ENCODE measurements at regions not wholly inside any gene's neighbourhood (a gene's known extent, or its start where the extent isn't known, plus 50 kb on each side); places are given as distances from the start of the nearest gene placed in this dataset.

DNA sequence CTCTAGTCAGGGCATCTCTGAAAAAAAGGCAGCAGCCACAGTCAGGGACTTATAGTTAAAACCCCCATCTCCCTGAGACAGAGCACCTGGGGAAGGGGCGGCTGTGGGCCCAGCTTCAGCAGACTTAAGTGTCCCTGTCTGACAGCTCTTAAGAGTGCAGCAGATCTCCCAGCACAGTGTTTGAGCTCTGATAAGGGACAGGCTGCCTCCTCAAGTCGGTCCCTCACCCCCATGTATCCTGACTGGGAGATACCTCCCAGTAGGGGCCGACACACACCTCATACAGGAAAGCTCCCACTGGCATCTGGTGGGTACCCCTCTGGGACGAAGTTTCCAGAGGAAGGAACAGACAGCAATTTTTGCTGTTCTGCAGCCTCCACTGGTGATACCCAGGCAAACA is 129.0 kb downstream of the ANXA5 start:
- Histone ChIP-seq H3K36me3 (ENCODE audit: control insufficient read depth in 4 of 4, insufficient read depth in 4 of 4, low read length in 4 of 4) (no peaks in the 10 kb centered on the region), H3K9me3 (ENCODE audit: control insufficient read depth in 4 of 4, insufficient read depth in 3 of 4, low read length in 3 of 4) (no peaks in the 10 kb centered on the region), H3K27ac (ENCODE audit: low read depth in 1 of 2, low read length in 1 of 2) (no peak overlapping the region), H3K4me3 (no peak overlapping the region), H3K4me1 (ENCODE audit: control insufficient read depth in 5 of 5, insufficient read depth in 5 of 5, low read length in 5 of 5) (peaks cover 0 to 11% (median 6%) of the 10 kb centered on the region in 5 donors), H3K9ac (ENCODE audit: insufficient read depth in 1 of 2, low read length in 2 of 2) (no peak overlapping the region), H3K27me3 (ENCODE audit: control insufficient read depth in 3 of 3, insufficient read depth in 3 of 3, low read length in 2 of 3) (no peaks in the 10 kb centered on the region)
- 85 to 88% methylated on average over 4 of the region's 4 CpGs for WGBS, 2 donors
- ATAC-seq (ENCODE audit: insufficient read depth, low FRiP score), result no peak
- TF ChIP-seq, protein P1, sequence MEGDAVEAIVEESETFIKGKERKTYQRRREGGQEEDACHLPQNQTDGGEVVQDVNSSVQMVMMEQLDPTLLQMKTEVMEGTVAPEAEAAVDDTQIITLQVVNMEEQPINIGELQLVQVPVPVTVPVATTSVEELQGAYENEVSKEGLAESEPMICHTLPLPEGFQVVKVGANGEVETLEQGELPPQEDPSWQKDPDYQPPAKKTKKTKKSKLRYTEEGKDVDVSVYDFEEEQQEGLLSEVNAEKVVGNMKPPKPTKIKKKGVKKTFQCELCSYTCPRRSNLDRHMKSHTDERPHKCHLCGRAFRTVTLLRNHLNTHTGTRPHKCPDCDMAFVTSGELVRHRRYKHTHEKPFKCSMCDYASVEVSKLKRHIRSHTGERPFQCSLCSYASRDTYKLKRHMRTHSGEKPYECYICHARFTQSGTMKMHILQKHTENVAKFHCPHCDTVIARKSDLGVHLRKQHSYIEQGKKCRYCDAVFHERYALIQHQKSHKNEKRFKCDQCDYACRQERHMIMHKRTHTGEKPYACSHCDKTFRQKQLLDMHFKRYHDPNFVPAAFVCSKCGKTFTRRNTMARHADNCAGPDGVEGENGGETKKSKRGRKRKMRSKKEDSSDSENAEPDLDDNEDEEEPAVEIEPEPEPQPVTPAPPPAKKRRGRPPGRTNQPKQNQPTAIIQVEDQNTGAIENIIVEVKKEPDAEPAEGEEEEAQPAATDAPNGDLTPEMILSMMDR (IDR thresholded peaks at IDR 0.05; ENCODE audit: control extremely low read depth, extremely low read depth), result no peak
- DNase-seq, result no peak

DNA sequence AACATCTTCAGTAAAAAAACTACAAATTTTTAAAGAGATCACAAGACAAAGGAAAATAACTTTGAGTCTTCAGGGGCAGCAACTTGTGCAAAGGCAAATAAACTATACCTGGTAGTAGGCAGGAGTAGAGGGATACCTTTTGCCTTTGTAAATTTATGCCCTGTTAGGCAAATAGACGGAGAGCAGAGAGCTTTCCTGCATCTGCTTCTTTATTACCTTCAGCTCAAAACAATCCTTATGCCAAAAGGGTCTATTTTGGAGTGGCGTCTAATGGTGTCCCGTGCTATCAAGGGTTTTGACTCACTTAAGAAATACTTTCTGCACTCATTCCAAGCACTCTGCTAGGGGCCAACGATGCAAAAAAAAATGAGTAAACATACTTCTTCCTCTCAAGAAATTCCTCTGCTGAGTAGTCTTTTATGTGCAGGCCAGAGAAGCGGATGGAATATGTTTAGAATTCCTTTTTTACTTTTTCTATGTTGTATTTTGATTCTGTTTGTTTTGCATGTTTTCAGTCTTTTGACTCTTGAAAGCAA is 131.9 kb downstream of the ANXA5 start:
- H3K4me3 ChIP-seq, result no peak overlapping the region
- DNase-seq (peak; percentile 30 to 82 (median 76)), ATAC-seq (ENCODE audit: insufficient read depth, low FRiP score) (peak; percentile 59)
- TF ChIP-seq, protein P1 (IDR thresholded peaks at IDR 0.05; ENCODE audit: control extremely low read depth, extremely low read depth), result no peak
- no peak overlapping the region for H3K9ac ChIP-seq (ENCODE audit: insufficient read depth in 1 of 2, low read length in 2 of 2)
- H3K36me3 ChIP-seq (ENCODE audit: control insufficient read depth in 4 of 4, insufficient read depth in 4 of 4, low read length in 4 of 4), result no peaks in the 10 kb centered on the region
- H3K4me1 ChIP-seq (ENCODE audit: control insufficient read depth in 5 of 5, insufficient read depth in 5 of 5, low read length in 5 of 5), result peaks cover 0 to 11% (median 6%) of the 10 kb centered on the region in 5 donors
- H3K9me3 ChIP-seq (ENCODE audit: control insufficient read depth in 4 of 4, insufficient read depth in 3 of 4, low read length in 3 of 4), result no peaks in the 10 kb centered on the region
- no peak overlapping the region for H3K27ac ChIP-seq (ENCODE audit: low read depth in 1 of 2, low read length in 1 of 2)
- 39 to 50% methylated on average over 5 of the region's 5 CpGs for WGBS, 2 donors
- H3K27me3 ChIP-seq (ENCODE audit: control insufficient read depth in 3 of 3, insufficient read depth in 3 of 3, low read length in 2 of 3), result no peaks in the 10 kb centered on the region

DNA sequence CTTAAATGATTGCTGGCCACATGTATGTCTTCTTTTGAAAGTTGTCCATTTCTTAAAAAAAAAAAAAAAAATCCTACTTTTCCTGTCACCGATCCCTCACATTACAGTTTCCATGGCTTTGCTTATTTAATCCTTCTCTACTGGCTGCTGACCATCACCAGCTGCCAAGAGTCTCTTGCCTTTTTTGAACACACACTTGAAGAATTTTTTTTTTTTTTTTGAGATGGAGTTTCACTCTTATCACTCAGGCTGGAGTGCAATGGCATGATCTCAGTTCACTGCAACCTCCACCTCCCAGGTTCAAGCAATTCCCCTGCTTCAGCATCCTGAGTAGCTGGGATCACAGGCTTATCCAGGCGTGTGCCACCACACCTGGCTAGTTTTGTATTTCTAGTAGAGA is 134.0 kb downstream of the ANXA5 start:
- Histone ChIP-seq H3K27me3 (ENCODE audit: control insufficient read depth in 3 of 3, insufficient read depth in 3 of 3, low read length in 2 of 3) (no peaks in the 10 kb centered on the region), H3K36me3 (ENCODE audit: control insufficient read depth in 4 of 4, insufficient read depth in 4 of 4, low read length in 4 of 4) (no peaks in the 10 kb centered on the region), H3K9me3 (ENCODE audit: control insufficient read depth in 4 of 4, insufficient read depth in 3 of 4, low read length in 3 of 4) (no peaks in the 10 kb centered on the region), H3K4me1 (ENCODE audit: control insufficient read depth in 5 of 5, insufficient read depth in 5 of 5, low read length in 5 of 5) (peaks cover 0 to 11% (median 6%) of the 10 kb centered on the region in 5 donors), H3K9ac (ENCODE audit: insufficient read depth in 1 of 2, low read length in 2 of 2) (no peak overlapping the region), H3K27ac (ENCODE audit: low read depth in 1 of 2, low read length in 1 of 2) (no peak overlapping the region), H3K4me3 (no peak overlapping the region)
- ATAC-seq (ENCODE audit: insufficient read depth, low FRiP score), result peak; percentile 24
- 53 to 79% methylated on average over 2 of the region's 2 CpGs for WGBS, 2 donors
- peak; percentile 31 to 75 (median 71) for DNase-seq
- TF ChIP-seq, protein P1 (IDR thresholded peaks at IDR 0.05; ENCODE audit: control extremely low read depth, extremely low read depth), result no peak

Data from lung (tissue), 11 donors.